GM18498 (cell line): ENCODE measurements at regions not wholly inside any gene's neighbourhood (a gene's known extent, or its start where the extent isn't known, plus 50 kb on each side); places are given as distances from the start of the nearest gene placed in this dataset.

ENCODE experiments used
- ATAC-seq: cut with Tn5 transposase; IDR thresholded peaks from one replicate; pipeline ENCODE4 v1.9.1; 2021; ENCODE audit warnings: mild to moderate bottlenecking, moderate library complexity; ENCODE audit not compliant: unreplicated experiment

GRCh38 chr6:28585335-28585734, 59.7 kb downstream of the GPX5 start:
- ATAC-seq = no peak

DNA sequence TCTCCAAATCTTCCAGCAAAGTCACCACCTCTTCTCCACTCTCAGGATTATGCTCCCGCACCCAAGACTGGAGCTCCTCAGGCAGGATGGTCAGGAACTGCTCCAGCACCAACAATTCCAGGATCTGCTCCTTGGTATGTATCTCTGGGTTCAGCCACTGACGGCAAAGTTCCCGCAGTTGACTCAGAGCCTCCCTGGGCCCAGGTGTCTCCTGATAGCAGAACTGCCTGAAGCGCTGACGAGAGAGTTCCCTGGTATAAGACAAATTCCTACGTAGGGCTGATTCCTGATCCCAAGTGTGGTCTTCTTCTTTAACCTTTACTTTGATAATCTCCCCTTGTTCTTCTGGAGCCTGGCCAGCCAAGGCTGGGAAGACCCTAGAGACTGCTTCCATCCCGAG, 60.6 kb downstream of the GPX5 start:
- ATAC-seq = no peak

GRCh38 chr6:28586962-28587745, 61.5 kb downstream of the GPX5 start:
- peak; percentile 82 for ATAC-seq

GRCh38 chr6:28587746-28588075, 62.0 kb downstream of the GPX5 start:
- ATAC-seq = no peak

- ATAC-seq = no peak
Measured at GRCh38 chr6:28588666-28589065, 63.0 kb downstream of the GPX5 start.

DNA sequence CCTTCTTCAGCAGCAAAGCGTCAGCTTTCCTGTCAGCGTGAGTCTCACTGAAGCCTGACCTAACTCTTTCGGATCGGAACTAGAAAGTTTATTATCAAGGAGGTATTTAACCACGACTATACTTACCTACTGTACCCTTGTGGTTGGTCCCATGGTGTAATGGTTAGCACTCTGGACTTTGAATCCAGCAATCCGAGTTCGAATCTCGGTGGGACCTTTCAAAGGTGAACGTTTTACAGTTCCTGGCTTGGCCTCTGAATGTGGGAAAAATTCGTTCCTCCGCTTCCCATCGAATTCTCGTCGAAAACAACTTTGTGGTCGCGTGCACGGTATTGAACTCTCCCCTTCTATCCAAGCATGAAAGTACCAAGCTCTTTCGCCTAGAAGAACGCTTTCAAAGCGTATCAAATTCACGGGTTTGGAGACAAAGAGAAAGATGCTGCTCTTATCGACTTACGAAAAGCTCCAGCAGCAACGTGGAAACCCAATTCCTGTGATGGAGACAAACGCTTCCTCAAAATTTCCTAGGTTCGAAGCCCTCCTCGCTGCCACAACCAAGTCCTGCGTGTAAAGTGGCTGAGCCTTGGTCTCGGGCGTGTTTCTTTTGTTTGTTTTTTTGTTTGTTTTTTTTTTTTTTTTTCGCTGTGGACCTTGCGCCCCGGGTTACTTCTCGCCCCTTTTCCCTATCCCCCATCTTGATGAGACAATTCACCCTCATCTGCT, 63.7 kb downstream of the GPX5 start:
- no peak for ATAC-seq

DNA sequence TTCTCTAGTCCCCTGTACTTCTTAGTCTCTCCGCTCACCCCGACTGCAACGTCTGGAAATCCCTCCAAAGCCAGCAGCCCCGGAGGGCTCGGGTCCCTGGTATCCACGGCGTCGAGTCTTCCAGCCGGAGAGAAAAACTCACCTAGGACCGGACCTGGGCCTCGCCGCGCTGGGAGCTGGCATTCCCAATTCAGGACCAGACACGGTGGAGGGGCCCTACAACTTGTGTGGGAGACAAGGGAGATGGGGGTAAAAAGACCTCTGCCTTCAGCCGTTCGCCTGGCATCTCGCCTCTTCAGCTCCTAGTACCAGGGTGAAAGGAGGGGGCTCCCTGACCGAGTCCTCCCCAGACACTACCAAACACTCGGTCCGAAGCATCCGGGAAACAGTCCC, 64.3 kb downstream of the GPX5 start:
- ATAC-seq = no peak

DNA sequence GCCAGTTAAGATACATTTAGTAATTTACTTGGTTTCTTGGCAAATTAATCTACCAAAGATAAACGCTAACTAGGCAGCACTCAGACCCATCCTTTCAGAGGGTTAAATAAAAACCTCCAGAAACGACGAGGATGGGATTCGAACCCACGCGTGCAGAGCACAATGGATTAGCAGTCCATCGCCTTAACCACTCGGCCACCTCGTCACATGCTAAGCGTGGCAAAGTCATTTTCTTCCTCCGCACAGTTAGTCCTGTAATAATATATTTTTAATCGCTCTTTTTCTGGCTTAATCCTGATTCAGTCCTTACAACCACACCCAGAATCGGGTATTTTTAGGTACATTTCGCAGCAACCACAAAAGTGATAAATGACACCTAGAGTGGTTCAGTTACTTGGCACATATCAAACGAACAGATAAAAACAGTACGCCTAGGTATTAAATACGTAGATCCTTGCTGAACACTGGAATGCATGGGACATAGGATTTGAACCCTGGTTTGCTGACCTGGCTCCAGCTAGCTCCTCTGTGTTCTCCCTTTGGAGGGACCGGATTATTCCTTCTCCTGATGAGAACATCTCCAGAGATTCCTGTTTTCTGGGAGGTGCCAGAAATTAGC, 71.6 kb downstream of the GPX5 start:
- no peak for ATAC-seq

DNA sequence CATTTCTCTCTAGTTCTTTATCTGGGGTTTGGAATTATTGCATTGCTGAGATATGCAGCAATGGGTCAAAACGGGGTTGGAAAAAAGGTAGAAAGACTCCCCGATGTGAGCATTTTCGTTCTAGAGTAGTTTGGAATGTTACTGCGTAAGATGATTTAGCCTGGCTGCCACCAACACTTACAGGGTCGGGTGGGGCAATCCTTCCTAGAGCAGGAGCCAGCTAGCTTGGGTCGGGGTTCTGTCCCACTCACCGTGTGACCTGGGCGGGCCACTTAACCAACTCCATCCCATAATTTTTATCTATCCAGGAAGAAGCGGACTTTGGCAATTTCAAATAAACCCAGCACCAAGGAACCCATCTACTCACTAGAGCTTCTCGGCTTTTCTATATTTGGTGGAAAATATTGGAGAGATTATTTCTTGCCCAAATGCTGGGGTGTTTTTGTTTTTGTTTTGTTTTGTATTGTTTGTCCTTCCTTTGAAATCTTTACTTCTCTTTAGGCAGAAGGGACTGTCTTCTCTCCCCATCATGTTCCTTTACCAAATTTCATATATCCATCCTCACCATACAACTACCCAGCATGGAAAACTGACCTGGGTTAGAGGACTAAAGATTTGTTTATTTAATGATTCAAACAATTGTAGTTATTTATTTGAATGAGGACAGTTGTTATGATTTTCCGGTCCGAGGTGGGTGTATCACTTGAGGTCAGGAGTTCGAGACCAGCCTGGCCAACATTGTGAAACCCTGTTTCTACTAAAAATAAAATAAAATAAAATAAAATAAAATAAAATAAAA, 72.4 kb downstream of the GPX5 start:
- ATAC-seq = no peak

- ATAC-seq = no peak
Measured at GRCh38 chr6:28598757-28599686, 73.3 kb downstream of the GPX5 start.

GRCh38 chr6:28600245-28600644, 74.6 kb downstream of the GPX5 start:
- no peak for ATAC-seq

DNA sequence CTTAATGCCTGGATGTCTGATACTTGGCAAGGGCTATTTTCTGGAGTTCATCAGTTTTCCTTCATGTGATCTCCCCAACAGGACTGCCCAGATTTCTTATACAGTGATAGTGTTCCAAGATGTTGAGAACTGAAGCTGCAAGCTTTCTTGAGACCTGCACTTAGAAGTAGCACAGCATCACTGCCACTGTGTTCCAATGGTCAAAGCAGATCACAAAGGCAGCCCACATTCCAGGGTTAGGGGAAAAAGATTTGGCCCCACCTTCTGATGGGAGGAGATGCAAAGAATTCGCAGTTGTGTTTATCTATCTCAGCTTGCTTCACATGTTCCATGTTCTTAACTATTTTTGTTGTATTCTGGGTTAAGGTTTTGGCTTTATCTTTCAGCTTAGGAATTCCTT, 78.2 kb downstream of the GPX5 start:
- ATAC-seq = no peak

- no peak for ATAC-seq
Measured at GRCh38 chr6:28606424-28607391, 81.0 kb downstream of the GPX5 start.

GRCh38 chr6:28607990-28608389, 82.3 kb downstream of the GPX5 start:
- no peak for ATAC-seq

GRCh38 chr6:28609672-28610071, 84.0 kb downstream of the GPX5 start:
- no peak for ATAC-seq

DNA sequence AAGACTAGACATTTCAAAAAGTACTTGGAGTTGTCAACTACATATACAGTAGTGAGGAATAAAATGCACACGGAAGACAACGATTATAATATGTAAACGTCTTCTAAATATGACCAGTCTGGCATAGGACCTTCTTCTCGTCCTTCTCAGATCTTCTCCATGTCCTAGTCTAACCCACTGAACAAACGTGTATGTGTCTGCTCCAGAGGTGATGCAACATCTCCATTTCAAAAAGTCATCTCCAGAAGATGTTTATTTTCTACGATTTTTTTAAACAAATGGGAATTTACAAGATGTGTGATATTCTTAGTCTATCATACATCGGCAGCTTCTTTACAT, 89.9 kb downstream of the GPX5 start:
- no peak for ATAC-seq

DNA sequence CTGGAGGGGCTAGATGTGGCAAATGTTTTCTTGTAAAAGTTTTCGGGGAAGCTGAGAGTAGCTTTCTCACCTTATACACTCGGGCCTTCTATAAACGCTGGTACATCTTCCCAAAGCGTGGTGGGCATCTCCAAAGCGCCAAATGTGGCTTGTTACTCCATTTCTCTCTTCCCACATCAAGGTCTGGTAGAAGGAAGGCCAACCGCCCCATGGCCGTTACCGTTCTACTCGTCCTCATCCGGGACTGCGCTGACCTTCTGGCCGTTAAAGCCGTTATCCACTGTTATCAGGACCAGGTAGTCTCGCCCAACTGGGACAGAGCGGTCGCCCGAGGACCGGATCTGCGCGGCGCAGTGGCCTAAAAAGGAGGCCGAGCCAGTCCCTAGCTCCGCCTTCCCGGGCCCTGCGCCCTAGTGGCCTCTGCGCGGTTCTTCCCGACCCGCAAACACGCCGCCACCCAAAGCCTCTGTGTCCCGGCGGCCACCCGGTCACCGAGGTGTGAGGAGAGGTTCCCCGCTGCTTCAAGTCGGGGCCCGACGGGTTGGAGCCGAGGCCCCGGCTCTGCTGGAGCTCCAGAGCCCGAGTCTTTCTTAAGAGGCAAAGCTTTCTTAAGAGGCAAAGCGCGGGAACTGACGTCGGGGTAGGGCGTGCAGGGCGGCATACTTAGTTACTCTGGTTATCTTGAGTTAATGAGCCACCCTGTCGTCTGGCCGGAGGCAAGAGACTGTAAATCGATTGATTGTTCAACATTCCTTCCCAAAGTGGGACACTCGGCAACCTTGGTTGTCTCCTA, 90.5 kb downstream of the GPX5 start:
- ATAC-seq = no peak

GRCh38 chr6:28618898-28619555, 93.3 kb downstream of the GPX5 start:
- no peak for ATAC-seq
